Mucosa of descending colon (tissue), 3 donors: ENCODE measurements at regions not wholly inside any gene's neighbourhood (a gene's known extent, or its start where the extent isn't known, plus 50 kb on each side); places are given as distances from the start of the nearest gene placed in this dataset.

ENCODE experiments used
- ATAC-seq: fragments of 200-7000 bp; cut with Tn5 transposase; one replicate; pipeline ENCODE4 v1.9.1; 2020; ENCODE audit warnings: mild to moderate bottlenecking, moderate library complexity
- DNase-seq, 3 donors: peaks; one replicate each; pipeline ENCODE4 v3.0.0-alpha.2; 2020
- H3K36me3 ChIP-seq: fragments of 200-600 bp; one replicate; pipeline ENCODE4 v1.8.0; 2021; ENCODE audit warnings: low read depth, mild to moderate bottlenecking
- H3K4me1 ChIP-seq: fragments of 200-600 bp; one replicate; pipeline ENCODE4 v1.8.0; 2021; ENCODE audit warnings: low read depth, mild to moderate bottlenecking
- H3K4me3 ChIP-seq: fragments of 200-600 bp; one replicate; pipeline ENCODE4 v1.8.0; 2021; ENCODE audit warnings: mild to moderate bottlenecking
- H3K9me3 ChIP-seq: fragments of 200-600 bp; one replicate; pipeline ENCODE4 v1.8.0; 2021; ENCODE audit warnings: mild to moderate bottlenecking
- CTCF ChIP-seq: fragments of 200-600 bp; IDR thresholded peaks from one replicate; pipeline ENCODE4 v1.8.0; 2022; ENCODE audit warnings: antibody characterized with exemption, mild to moderate bottlenecking
- intact Hi-C, 2 donors: fragments of 100-400 bp; cut with DNase I in 1 of 2; cut with micrococcal nuclease in 1 of 2; formaldehyde crosslinking; loops; one replicate each; pipeline versions ENCODE4 v1.11.0 to v1.11.1; 2022; cut with DNase I, micrococcal nuclease
- donor health status: DM: no; HTN: no; CAD: no; lungs with moderate emphysema.
- donor health status: DM: no; HTN: no; CAD: no.
- donor health status: DM: no; HTN: yes; CAD: no.

- DNase-seq, result no peak
- no peaks in the 10 kb centered on the region for H3K36me3 ChIP-seq
- no peak for TF ChIP-seq CTCF
- no peaks in the 10 kb centered on the region for H3K4me1 ChIP-seq
- H3K4me3 ChIP-seq, result no peak overlapping the region
- no peak for ATAC-seq
- no peaks in the 10 kb centered on the region for H3K9me3 ChIP-seq
- intact Hi-C loops, result no loop called here
These were observed 84.6 kb upstream of the PTPRR start for GRCh38 chr12:71005166-71005565.

GRCh38 chr12:71004578-71004977 is 84.0 kb upstream of the PTPRR start:
- intact Hi-C loops, result no loop called here
- ATAC-seq (no peak), DNase-seq (no peak)
- Histone ChIP-seq H3K36me3 (no peaks in the 10 kb centered on the region), H3K4me1 (no peaks in the 10 kb centered on the region), H3K9me3 (no peaks in the 10 kb centered on the region), H3K4me3 (no peak overlapping the region)
- TF ChIP-seq CTCF, result no peak

- DNase-seq (no peak), ATAC-seq (no peak)
- intact Hi-C loops, result no loop called here
- no peak for TF ChIP-seq CTCF
- no peaks in the 10 kb centered on the region for H3K4me1 ChIP-seq
- no peaks in the 10 kb centered on the region for H3K36me3 ChIP-seq
- no peak overlapping the region for H3K4me3 ChIP-seq
- no peaks in the 10 kb centered on the region for H3K9me3 ChIP-seq
These were observed 80.2 kb upstream of the PTPRR start for GRCh38 chr12:71000748-71001147.

DNA sequence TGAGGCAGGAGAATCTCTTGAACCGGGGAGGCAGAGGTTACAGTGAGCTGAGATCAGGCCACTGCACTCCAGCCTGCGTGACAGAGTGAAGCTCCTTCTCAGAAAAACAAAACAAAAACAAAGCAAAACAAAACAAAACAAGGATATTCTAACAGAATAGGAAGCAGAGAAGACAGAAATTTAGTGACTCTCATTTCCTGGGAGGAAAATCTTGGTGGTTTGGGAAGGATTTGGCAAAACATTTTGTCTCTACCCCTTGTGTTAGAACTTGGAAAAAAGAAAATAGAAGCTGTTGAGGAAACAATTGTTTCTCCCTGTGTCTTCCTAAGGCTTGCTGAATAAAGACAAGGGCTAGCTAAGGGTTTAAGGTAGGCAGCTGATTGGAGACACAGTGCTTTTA is 79.7 kb upstream of the PTPRR start:
- Histone ChIP-seq H3K4me3 (no peak overlapping the region), H3K36me3 (no peaks in the 10 kb centered on the region), H3K4me1 (no peaks in the 10 kb centered on the region), H3K9me3 (no peaks in the 10 kb centered on the region)
- no peak for ATAC-seq
- no peak for DNase-seq
- intact Hi-C loops, result no loop called here
- no peak for TF ChIP-seq CTCF

- no peak for DNase-seq
- no peak overlapping the region for H3K4me3 ChIP-seq
- TF ChIP-seq CTCF, result no peak
- peak; percentile 46 for ATAC-seq
- no peaks in the 10 kb centered on the region for H3K9me3 ChIP-seq
- no peaks in the 10 kb centered on the region for H3K36me3 ChIP-seq
- intact Hi-C loops, result no loop called here
- H3K4me1 ChIP-seq, result no peaks in the 10 kb centered on the region
These were observed 73.8 kb upstream of the PTPRR start for GRCh38 chr12:70994217-70994788.

GRCh38 chr12:70989232-70989631 is 68.7 kb upstream of the PTPRR start:
- H3K4me3 ChIP-seq, result no peak overlapping the region
- no peak for TF ChIP-seq CTCF
- no peaks in the 10 kb centered on the region for H3K9me3 ChIP-seq
- no peak for DNase-seq
- H3K4me1 ChIP-seq, result no peaks in the 10 kb centered on the region
- no peak for ATAC-seq
- intact Hi-C loops, result no loop called here
- H3K36me3 ChIP-seq, result no peaks in the 10 kb centered on the region
